Endothelial cell (in vitro differentiated cells): ENCODE measurements at regions not wholly inside any gene's neighbourhood (a gene's known extent, or its start where the extent isn't known, plus 50 kb on each side); places are given as distances from the start of the nearest gene placed in this dataset.
A peak's percentile ranks its signal among the peaks of the same experiment; 100 is the strongest.

Experiments
- DNase-seq: peaks from one replicate; pipeline ENCODE4 v3.0.0; 2021; ENCODE audit warnings: low spot score
- H3K27ac Mint-ChIP-seq: one replicate; pipeline ENCODE4 v1.8.0; 2021; ENCODE audit warnings: mixed read lengths, inconsistent platforms; ENCODE audit not compliant: unreplicated experiment
- H3K27me3 Mint-ChIP-seq: one replicate; pipeline ENCODE4 v1.8.0; 2021; ENCODE audit warnings: mild to moderate bottlenecking, moderate library complexity, mixed read lengths, inconsistent platforms; ENCODE audit not compliant: unreplicated experiment
- H3K36me3 Mint-ChIP-seq: one replicate; pipeline ENCODE4 v1.8.0; 2021; ENCODE audit warnings: mild to moderate bottlenecking, low read depth, mixed read lengths, inconsistent platforms; ENCODE audit not compliant: unreplicated experiment
- H3K4me1 Mint-ChIP-seq: one replicate; pipeline ENCODE4 v1.8.0; 2021; ENCODE audit warnings: mild to moderate bottlenecking, mixed read lengths, inconsistent platforms; ENCODE audit not compliant: unreplicated experiment
- H3K4me3 Mint-ChIP-seq: one replicate; pipeline ENCODE4 v1.8.0; 2021; ENCODE audit warnings: mild to moderate bottlenecking, mixed read lengths, inconsistent platforms; ENCODE audit not compliant: unreplicated experiment
- H3K9me3 Mint-ChIP-seq: one replicate; pipeline ENCODE4 v1.8.0; 2021; ENCODE audit warnings: mixed read lengths, inconsistent platforms; ENCODE audit not compliant: unreplicated experiment
- TF ChIP-seq, protein P1 (sequence below): fragments of 200-600 bp; sonication (generic); IDR thresholded peaks from one replicate; pipeline ENCODE4 v1.5.0; 2021; ENCODE audit warnings: antibody characterized with exemption; ENCODE audit not compliant: unreplicated experiment

DNA sequence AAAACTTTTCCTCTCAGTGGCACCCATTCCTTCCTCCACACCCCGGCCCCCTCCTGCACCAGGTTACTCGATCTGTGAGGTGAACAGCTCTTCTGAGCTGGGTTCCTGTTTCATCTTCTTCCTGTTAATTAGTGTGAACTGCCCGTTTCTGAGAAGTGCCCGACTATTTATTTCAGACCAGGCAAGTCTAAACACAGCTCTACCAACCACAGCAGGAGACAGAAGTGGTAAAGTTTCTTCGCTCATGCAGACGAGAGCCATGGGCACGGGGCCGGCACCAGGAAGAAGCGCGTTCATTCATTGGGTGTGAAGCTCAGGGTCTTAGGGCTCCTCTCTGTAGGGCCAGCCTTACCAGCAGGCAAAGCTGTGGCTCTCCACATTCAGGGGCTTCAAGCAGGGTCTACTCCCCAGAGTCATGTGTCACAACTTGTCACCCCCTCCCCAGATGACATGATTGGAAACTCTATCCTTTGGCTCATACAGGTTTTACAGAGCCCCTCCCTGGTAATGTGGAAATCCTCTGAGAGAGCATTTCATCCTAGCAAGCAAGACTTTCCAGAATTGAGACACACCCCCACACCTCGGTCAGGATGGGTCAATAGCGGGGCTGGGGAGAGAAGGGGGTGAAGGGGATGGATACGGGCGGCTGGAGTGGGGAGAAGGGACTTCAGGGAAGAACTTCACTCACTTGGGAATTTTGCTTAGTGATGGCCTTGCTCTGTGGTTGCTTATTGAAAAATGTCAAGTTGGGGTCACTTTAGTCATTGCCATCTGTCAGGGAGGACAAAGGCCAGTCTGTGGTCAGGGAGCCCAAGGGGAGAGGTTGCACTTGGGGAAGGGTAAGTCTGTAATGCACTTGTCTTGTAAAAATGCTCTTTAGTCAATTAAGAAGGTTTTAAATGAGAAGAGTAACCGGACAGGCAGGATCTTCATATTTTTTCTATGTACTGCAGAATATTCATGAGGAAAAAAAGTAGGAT, 121.6 kb upstream of the TRIM2 start:
- no peak for DNase-seq
- Mint-ChIP-seq H3K27me3 (peaks cover 2% of the 10 kb centered on the region), H3K27ac (no peak overlapping the region), H3K4me1 (peaks cover 9% of the 10 kb centered on the region), H3K4me3 (no peak overlapping the region), H3K9me3 (no peaks in the 10 kb centered on the region), H3K36me3 (no peaks in the 10 kb centered on the region)
- TF ChIP-seq, protein P1, sequence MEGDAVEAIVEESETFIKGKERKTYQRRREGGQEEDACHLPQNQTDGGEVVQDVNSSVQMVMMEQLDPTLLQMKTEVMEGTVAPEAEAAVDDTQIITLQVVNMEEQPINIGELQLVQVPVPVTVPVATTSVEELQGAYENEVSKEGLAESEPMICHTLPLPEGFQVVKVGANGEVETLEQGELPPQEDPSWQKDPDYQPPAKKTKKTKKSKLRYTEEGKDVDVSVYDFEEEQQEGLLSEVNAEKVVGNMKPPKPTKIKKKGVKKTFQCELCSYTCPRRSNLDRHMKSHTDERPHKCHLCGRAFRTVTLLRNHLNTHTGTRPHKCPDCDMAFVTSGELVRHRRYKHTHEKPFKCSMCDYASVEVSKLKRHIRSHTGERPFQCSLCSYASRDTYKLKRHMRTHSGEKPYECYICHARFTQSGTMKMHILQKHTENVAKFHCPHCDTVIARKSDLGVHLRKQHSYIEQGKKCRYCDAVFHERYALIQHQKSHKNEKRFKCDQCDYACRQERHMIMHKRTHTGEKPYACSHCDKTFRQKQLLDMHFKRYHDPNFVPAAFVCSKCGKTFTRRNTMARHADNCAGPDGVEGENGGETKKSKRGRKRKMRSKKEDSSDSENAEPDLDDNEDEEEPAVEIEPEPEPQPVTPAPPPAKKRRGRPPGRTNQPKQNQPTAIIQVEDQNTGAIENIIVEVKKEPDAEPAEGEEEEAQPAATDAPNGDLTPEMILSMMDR: no peak

DNA sequence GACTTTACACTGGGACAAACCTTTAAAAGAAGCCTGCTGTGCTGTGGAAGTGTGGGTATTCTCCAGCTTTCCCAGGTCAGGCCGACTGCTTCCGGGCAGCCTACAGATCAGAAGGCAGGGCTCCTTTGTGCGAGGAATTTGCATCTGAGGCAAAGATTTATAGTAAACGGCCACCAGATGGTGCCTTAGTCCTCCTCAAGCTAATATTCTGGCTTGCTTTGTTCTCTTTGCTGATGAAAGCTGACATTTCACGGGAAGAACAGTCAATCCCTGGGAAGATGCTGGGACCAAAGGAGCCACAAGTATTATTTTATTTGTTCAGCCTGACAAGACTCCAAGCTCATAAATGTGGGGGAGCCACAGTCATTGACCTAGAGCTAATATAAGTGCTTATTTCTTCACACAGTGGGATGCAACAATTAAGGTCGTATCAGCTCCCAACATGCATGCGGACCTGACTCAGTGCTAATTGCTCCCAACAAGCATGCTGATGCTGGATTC, 120.7 kb upstream of the TRIM2 start:
- DNase-seq: peak; percentile 57
- TF ChIP-seq, protein P1: peak; percentile 38
- H3K4me1 Mint-ChIP-seq: peaks cover 9% of the 10 kb centered on the region

GRCh38 chr4:153084224-153084979, 119.8 kb upstream of the TRIM2 start:
- TF ChIP-seq, protein P1: no peak
- H3K36me3 Mint-ChIP-seq: no peaks in the 10 kb centered on the region
- peaks cover 2% of the 10 kb centered on the region for H3K27me3 Mint-ChIP-seq
- no peak for DNase-seq
- H3K4me3 Mint-ChIP-seq: no peak overlapping the region
- no peak overlapping the region for H3K27ac Mint-ChIP-seq
- H3K4me1 Mint-ChIP-seq: peaks cover 9% of the 10 kb centered on the region
- no peaks in the 10 kb centered on the region for H3K9me3 Mint-ChIP-seq

More for the DNA sequence above, 120.7 kb upstream of the TRIM2 start:
- Mint-ChIP-seq H3K4me3 (no peak overlapping the region), H3K27ac (no peak overlapping the region), H3K27me3 (peaks cover 2% of the 10 kb centered on the region), H3K36me3 (no peaks in the 10 kb centered on the region), H3K9me3 (no peaks in the 10 kb centered on the region)

GRCh38 chr4:153084980-153085630, 119.1 kb upstream of the TRIM2 start:
- Mint-ChIP-seq H3K4me3 (no peak overlapping the region), H3K4me1 (peaks cover 9% of the 10 kb centered on the region), H3K27ac (no peak overlapping the region), H3K36me3 (no peaks in the 10 kb centered on the region), H3K9me3 (no peaks in the 10 kb centered on the region), H3K27me3 (peaks cover 2% of the 10 kb centered on the region)
- TF ChIP-seq, protein P1: peak; percentile 98
- peak; percentile 90 for DNase-seq
